Psoas muscle (tissue), 7 donors: ENCODE measurements at regions not wholly inside any gene's neighbourhood (a gene's known extent, or its start where the extent isn't known, plus 50 kb on each side); places are given as distances from the start of the nearest gene placed in this dataset.
"Not testable (repeated sequence)": the region's sequence is repeated elsewhere in the genome, so short reads cannot be mapped to it uniquely, and the experiment has no call there.

Experiments
- ATAC-seq, 4 donors: fragments of 200-7000 bp; cut with Tn5 transposase; one replicate each; pipeline ENCODE4 v1.9.1; 2020; ENCODE audit warnings: moderate library complexity in 3 of 4, mild to moderate bottlenecking in 2 of 4
- DNase-seq, 2 donors: peaks; one replicate each; pipeline ENCODE4 v3.0.0-alpha.2; 2020
- H3K27ac ChIP-seq: fragments of 200-600 bp; one replicate; pipeline ENCODE4 v1.8.0; 2022
- H3K27me3 ChIP-seq, 3 donors: fragments of 200-600 bp in 1 of 3; one replicate each; pipeline versions ENCODE4 v1.6.1 to v1.8.0; 2013 to 2022; ENCODE audit warnings: low read length in 2 of 3, mild to moderate bottlenecking in 2 of 3, moderate library complexity in 1 of 3; ENCODE audit not compliant: insufficient read depth in 3 of 3
- H3K36me3 ChIP-seq, 2 donors: fragments of 200-600 bp in 1 of 2; one replicate each; pipeline versions ENCODE4 v1.6.1 to v1.8.0; 2013 to 2022; ENCODE audit warnings: low read depth in 1 of 2, mild to moderate bottlenecking in 1 of 2, moderate library complexity in 1 of 2; ENCODE audit not compliant: insufficient read depth in 1 of 2
- H3K4me1 ChIP-seq: fragments of 200-600 bp; one replicate; pipeline ENCODE4 v1.8.0; 2022
- H3K4me3 ChIP-seq: fragments of 200-600 bp; one replicate; pipeline ENCODE4 v1.8.0; 2022; ENCODE audit warnings: mild to moderate bottlenecking
- H3K9me3 ChIP-seq: fragments of 200-600 bp; one replicate; pipeline ENCODE4 v1.8.0; 2022
- CTCF ChIP-seq: fragments of 200-600 bp; IDR thresholded peaks from one replicate; pipeline ENCODE4 v1.8.0; 2022; ENCODE audit warnings: antibody characterized with exemption
- WGBS, 3 donors: extraction: QIAGEN DNeasy Blood & Tissue Kit; methylation state at CpG; one replicate each; pipeline versions ENCODE4 v1.1.6 to v1.1.7; 2013; 5-methylcytosine and 5-hydroxymethylcytosine counted together
- intact Hi-C, 2 donors: fragments of 100-400 bp; cut with DNase I; formaldehyde crosslinking; loops; one replicate each; pipeline versions ENCODE4 v1.11.0 to v1.14.2; 2022
- donor health status: healthy with polysubstance abuse.
- donor health status: DM: no; HTN: no; CAD: no; lungs with moderate emphysema.
- donor health status: Bipolar disorder and iron deficiency.
- donor health status: healthy.
- donor health status: DM: yes; HTN: yes; CAD: no.
- donor health status: DM: no; HTN: no; CAD: no.
- donor health status: DM: yes; HTN: yes; CAD: no.

DNA sequence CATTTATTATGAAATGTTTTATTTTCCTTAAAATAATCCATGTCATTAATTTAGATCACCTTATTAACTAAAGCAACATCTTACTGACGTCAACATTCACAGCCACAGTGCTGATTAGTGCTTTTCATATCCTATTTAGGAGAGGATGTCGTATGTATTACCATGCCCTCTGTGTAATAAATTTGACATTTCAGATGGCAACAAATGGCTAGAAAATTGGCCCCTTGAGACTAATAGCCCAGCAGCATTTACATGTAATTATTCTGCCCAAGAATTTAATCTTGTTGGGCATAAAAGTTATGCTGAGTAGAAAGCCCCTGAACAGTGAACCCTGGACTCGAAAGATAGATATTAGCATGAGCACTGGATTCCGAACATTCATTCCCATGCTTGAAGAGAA is 391.2 kb downstream of the PRELID2 start:
- H3K4me3 ChIP-seq: no peak overlapping the region
- peaks cover 0 to 2% (median 0%) of the 10 kb centered on the region in 3 donors for H3K27me3 ChIP-seq
- H3K9me3 ChIP-seq: no peaks in the 10 kb centered on the region
- H3K27ac ChIP-seq: no peak overlapping the region
- WGBS, 3 donors: 59 to 72% (median 70%) methylated on average over 4 of the region's 4 CpGs
- H3K36me3 ChIP-seq: no peaks in the 10 kb centered on the region
- DNase-seq (no peak), ATAC-seq (no peak)
- intact Hi-C loops: no loop called here
- no peak for TF ChIP-seq CTCF
- no peaks in the 10 kb centered on the region for H3K4me1 ChIP-seq

- peaks cover 0 to 2% (median 0%) of the 10 kb centered on the region in 3 donors for H3K27me3 ChIP-seq
- no peaks in the 10 kb centered on the region for H3K36me3 ChIP-seq
- intact Hi-C loops: no loop called here
- 80 to 82% (median 80%) methylated on average over 2 of the region's 2 CpGs for WGBS, 3 donors
- H3K4me1 ChIP-seq: no peaks in the 10 kb centered on the region
- TF ChIP-seq CTCF: no peak
- no peaks in the 10 kb centered on the region for H3K9me3 ChIP-seq
- H3K27ac ChIP-seq: no peak overlapping the region
- no peak for DNase-seq
- no peak overlapping the region for H3K4me3 ChIP-seq
- ATAC-seq: no peak
Observed at GRCh38 chr5:145443366-145443765, 391.8 kb downstream of the PRELID2 start.

- intact Hi-C loops, DNase-seq, H3K27me3 ChIP-seq, H3K9me3 ChIP-seq, H3K4me1 ChIP-seq, H3K4me3 ChIP-seq, H3K36me3 ChIP-seq, H3K27ac ChIP-seq, ATAC-seq: not testable (repeated sequence)
- 69 to 80% (median 73%) methylated on average over 5 to 6 of the region's 6 CpGs for WGBS, 3 donors
Observed at GRCh38 chr5:145442661-145443060, 392.5 kb downstream of the PRELID2 start.

GRCh38 chr5:145441228-145441627 is 393.9 kb downstream of the PRELID2 start:
- TF ChIP-seq CTCF: no peak
- Histone ChIP-seq H3K27me3 (peaks cover 0 to 2% (median 0%) of the 10 kb centered on the region in 3 donors), H3K4me1 (no peaks in the 10 kb centered on the region), H3K4me3 (no peak overlapping the region), H3K9me3 (no peaks in the 10 kb centered on the region), H3K36me3 (no peaks in the 10 kb centered on the region), H3K27ac (no peak overlapping the region)
- no peak for ATAC-seq
- intact Hi-C loops: no loop called here
- DNase-seq: no peak

GRCh38 chr5:145437627-145438026 is 397.5 kb downstream of the PRELID2 start:
- peaks cover 0 to 2% (median 0%) of the 10 kb centered on the region in 3 donors for H3K27me3 ChIP-seq
- intact Hi-C loops: no loop called here
- H3K4me1 ChIP-seq: no peaks in the 10 kb centered on the region
- ATAC-seq (no peak), DNase-seq (no peak)
- no peaks in the 10 kb centered on the region for H3K36me3 ChIP-seq
- WGBS, 3 donors: 63 to 67% (median 66%) methylated on average over 3 of the region's 3 CpGs
- no peak overlapping the region for H3K4me3 ChIP-seq
- H3K27ac ChIP-seq: no peak overlapping the region
- no peaks in the 10 kb centered on the region for H3K9me3 ChIP-seq
- TF ChIP-seq CTCF: no peak
